Esophagus squamous epithelium (tissue), 5 donors: ENCODE measurements at regions not wholly inside any gene's neighbourhood (a gene's known extent, or its start where the extent isn't known, plus 50 kb on each side); places are given as distances from the start of the nearest gene placed in this dataset.

Experiments
- DNase-seq: peaks from one replicate; lab custom pipeline; 2025; lab: John Stamatoyannopoulos, UW
- H3K27ac ChIP-seq, 4 donors: fragments of 200-600 bp; sonication (generic); one replicate each; pipeline ENCODE4 v1.5.1; 2016 to 2019; ENCODE audit warnings: mild to moderate bottlenecking in 1 of 4
- H3K27me3 ChIP-seq, 4 donors: fragments of 200-600 bp; sonication (generic); 1 replicate in 3 of 4; 2 replicates in 1 of 4; pipeline versions ENCODE4 v1.5.1 to v1.6.0; 2017 to 2021; ENCODE audit warnings: antibody characterized with exemption in 1 of 4
- H3K36me3 ChIP-seq, 3 donors: fragments of 200-600 bp; sonication (generic); one replicate each; pipeline ENCODE4 v1.5.1; 2016 to 2019
- H3K4me1 ChIP-seq, 3 donors: fragments of 200-600 bp; sonication (generic); one replicate each; pipeline ENCODE4 v1.5.1; 2017 to 2019
- H3K4me3 ChIP-seq, 4 donors: fragments of 200-600 bp; sonication (generic); 1 replicate in 3 of 4; 2 replicates in 1 of 4; pipeline ENCODE4 v1.5.1; 2016 to 2019; ENCODE audit warnings: mild to moderate bottlenecking in 2 of 4, moderate library complexity in 1 of 4
- H3K9me3 ChIP-seq, 3 donors: fragments of 200-600 bp; sonication (generic); one replicate each; pipeline ENCODE4 v1.5.1; 2016 to 2019
- CTCF ChIP-seq, 6 experiments: fragments of 450-650 bp in 4 of 6; fragments of 200-600 bp in 2 of 6; sonication (generic) in 2 of 6; IDR thresholded peaks; one replicate each; pipeline ENCODE4 v1.5.1; 2016 to 2019; ENCODE audit warnings: antibody characterized with exemption in 6 of 6, mild to moderate bottlenecking in 4 of 6, moderate library complexity in 4 of 6
- POLR2A ChIP-seq, 4 donors: fragments of 450-650 bp; IDR thresholded peaks; one replicate each; pipeline ENCODE4 v1.6.1; 2017; ENCODE audit warnings: antibody characterized with exemption in 4 of 4, mild to moderate bottlenecking in 4 of 4, moderate library complexity in 3 of 4
- WGBS, 2 donors: methylation state at CpG; one replicate each; pipeline ENCODE4 v1.1.5; 2018; 5-methylcytosine and 5-hydroxymethylcytosine counted together
- intact Hi-C: fragments of 100-400 bp; cut with DNase I; formaldehyde crosslinking; loops from one replicate; pipeline ENCODE4 v1.15.0; 2022
- donor health status: DM: yes; HTN: yes; CAD: no.

- no peak for DNase-seq
- peaks cover 0 to 15% (median 6%) of the 10 kb centered on the region in 3 donors for H3K4me1 ChIP-seq
- no peak overlapping the region for H3K4me3 ChIP-seq
- no peaks in the 10 kb centered on the region for H3K36me3 ChIP-seq
- no peak for TF ChIP-seq CTCF (IDR thresholded peaks at IDR 0.05)
- no peak for TF ChIP-seq POLR2A (IDR thresholded peaks at IDR 0.05)
- H3K27ac ChIP-seq = no peak overlapping the region
- peaks cover 0 to 37% (median 0%) of the 10 kb centered on the region in 4 donors for H3K27me3 ChIP-seq
- H3K9me3 ChIP-seq = no peaks in the 10 kb centered on the region
- 60 to 74% methylated on average over 4 of the region's 4 CpGs for WGBS, 2 donors
- intact Hi-C loops = no loop called here
Observed at GRCh38 chr15:59887211-59887610, 116.9 kb upstream of the FOXB1 start.

GRCh38 chr15:59886441-59886840, 117.7 kb upstream of the FOXB1 start:
- no peak overlapping the region for H3K4me3 ChIP-seq
- no peak overlapping the region for H3K27ac ChIP-seq
- no peak for TF ChIP-seq POLR2A (IDR thresholded peaks at IDR 0.05)
- H3K27me3 ChIP-seq = peaks cover 0 to 34% (median 0%) of the 10 kb centered on the region in 4 donors
- no peak for DNase-seq
- no peaks in the 10 kb centered on the region for H3K9me3 ChIP-seq
- peaks cover 0 to 15% (median 6%) of the 10 kb centered on the region in 3 donors for H3K4me1 ChIP-seq
- intact Hi-C loops = no loop called here
- WGBS, 2 donors = 55 to 59% methylated on average over 2 to 3 of the region's 3 CpGs
- H3K36me3 ChIP-seq = no peaks in the 10 kb centered on the region

- Histone ChIP-seq H3K27me3 (peaks cover 0 to 31% (median 0%) of the 10 kb centered on the region in 4 donors), H3K4me3 (no peak overlapping the region), H3K9me3 (no peaks in the 10 kb centered on the region), H3K4me1 (peaks cover 0 to 15% (median 6%) of the 10 kb centered on the region in 3 donors), H3K36me3 (no peaks in the 10 kb centered on the region), H3K27ac (no peak overlapping the region)
- TF ChIP-seq CTCF (IDR thresholded peaks at IDR 0.05) = no peak
- TF ChIP-seq POLR2A (IDR thresholded peaks at IDR 0.05) = no peak
- WGBS, 2 donors = 1% methylated on average over 7 of the region's 7 CpGs
- intact Hi-C loops = no loop called here
- DNase-seq = no peak
Observed at GRCh38 chr15:59885832-59886231, 118.3 kb upstream of the FOXB1 start.

GRCh38 chr15:59879506-59880265, 124.4 kb upstream of the FOXB1 start:
- H3K27ac ChIP-seq = no peak overlapping the region
- intact Hi-C loops = no loop called here
- H3K9me3 ChIP-seq = no peaks in the 10 kb centered on the region
- no peaks in the 10 kb centered on the region for H3K36me3 ChIP-seq
- WGBS, 2 donors = 13 to 14% methylated on average over 2 of the region's 2 CpGs
- TF ChIP-seq CTCF (IDR thresholded peaks at IDR 0.05) (no peak), POLR2A (IDR thresholded peaks at IDR 0.05) (no peak)
- DNase-seq = no peak
- H3K4me1 ChIP-seq = no peaks in the 10 kb centered on the region
- peaks cover 0 to 55% (median 0%) of the 10 kb centered on the region in 4 donors for H3K27me3 ChIP-seq
- no peak overlapping the region for H3K4me3 ChIP-seq

GRCh38 chr15:59876140-59876539, 128.0 kb upstream of the FOXB1 start:
- Histone ChIP-seq H3K4me3 (no peak overlapping the region), H3K9me3 (no peaks in the 10 kb centered on the region), H3K27me3 (peaks cover 0 to 65% (median 0%) of the 10 kb centered on the region in 4 donors), H3K36me3 (no peaks in the 10 kb centered on the region), H3K4me1 (no peaks in the 10 kb centered on the region), H3K27ac (no peak overlapping the region)
- WGBS, 2 donors = 77 to 85% methylated on average over 5 of the region's 5 CpGs
- no peak for DNase-seq
- TF ChIP-seq CTCF (IDR thresholded peaks at IDR 0.05) (no peak), POLR2A (IDR thresholded peaks at IDR 0.05) (no peak)
- intact Hi-C loops = no loop called here
